ENCODE measurements at regions not wholly inside any gene's neighbourhood (a gene's known extent, or its start where the extent isn't known, plus 50 kb on each side); places are given as distances from the start of the nearest gene placed in this dataset.
"Not testable (repeated sequence)": the region's sequence is repeated elsewhere in the genome, so short reads cannot be mapped to it uniquely, and the experiment has no call there.

DNA sequence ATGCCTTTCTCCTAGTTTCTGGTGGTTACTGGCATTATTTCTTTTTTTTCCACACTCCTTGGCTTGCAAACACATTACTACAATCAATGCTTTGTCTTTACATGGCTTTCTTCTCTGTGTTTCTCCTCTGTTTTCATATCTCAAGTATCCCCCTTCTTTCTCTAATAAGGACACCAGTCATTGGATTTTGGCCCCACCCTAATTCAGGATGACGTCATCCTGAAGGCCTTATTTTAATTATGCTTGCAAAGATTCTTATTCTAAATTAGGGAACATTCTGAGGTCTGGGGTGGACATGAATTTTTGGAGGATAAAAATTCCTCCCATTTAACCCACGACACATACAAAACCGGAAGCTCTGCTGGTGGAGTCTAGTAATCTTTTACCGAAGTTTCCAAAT is 1556.6 kb downstream of the DPP10 start:
- H3K36me3 ChIP-seq = no peaks in the 10 kb centered on the region
- H3K27me3 ChIP-seq = no peaks in the 10 kb centered on the region
- peaks cover 0 to 20% (median 2%) of the 10 kb centered on the region in 3 donors for H3K9me3 ChIP-seq
- H3K4me1 ChIP-seq = no peaks in the 10 kb centered on the region
- WGBS, 2 donors = 78 to 80% methylated on average over 4 of the region's 4 CpGs
- no peak overlapping the region for H3K27ac ChIP-seq
- intact Hi-C loops (cut with DNase I) = no loop called here
- H3K4me3 ChIP-seq = no peak overlapping the region
- no peak for DNase-seq
- TF ChIP-seq, protein P1, sequence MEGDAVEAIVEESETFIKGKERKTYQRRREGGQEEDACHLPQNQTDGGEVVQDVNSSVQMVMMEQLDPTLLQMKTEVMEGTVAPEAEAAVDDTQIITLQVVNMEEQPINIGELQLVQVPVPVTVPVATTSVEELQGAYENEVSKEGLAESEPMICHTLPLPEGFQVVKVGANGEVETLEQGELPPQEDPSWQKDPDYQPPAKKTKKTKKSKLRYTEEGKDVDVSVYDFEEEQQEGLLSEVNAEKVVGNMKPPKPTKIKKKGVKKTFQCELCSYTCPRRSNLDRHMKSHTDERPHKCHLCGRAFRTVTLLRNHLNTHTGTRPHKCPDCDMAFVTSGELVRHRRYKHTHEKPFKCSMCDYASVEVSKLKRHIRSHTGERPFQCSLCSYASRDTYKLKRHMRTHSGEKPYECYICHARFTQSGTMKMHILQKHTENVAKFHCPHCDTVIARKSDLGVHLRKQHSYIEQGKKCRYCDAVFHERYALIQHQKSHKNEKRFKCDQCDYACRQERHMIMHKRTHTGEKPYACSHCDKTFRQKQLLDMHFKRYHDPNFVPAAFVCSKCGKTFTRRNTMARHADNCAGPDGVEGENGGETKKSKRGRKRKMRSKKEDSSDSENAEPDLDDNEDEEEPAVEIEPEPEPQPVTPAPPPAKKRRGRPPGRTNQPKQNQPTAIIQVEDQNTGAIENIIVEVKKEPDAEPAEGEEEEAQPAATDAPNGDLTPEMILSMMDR (IDR thresholded peaks at IDR 0.05) = no peak
- TF ChIP-seq POLR2A (IDR thresholded peaks at IDR 0.05) = no peak

DNA sequence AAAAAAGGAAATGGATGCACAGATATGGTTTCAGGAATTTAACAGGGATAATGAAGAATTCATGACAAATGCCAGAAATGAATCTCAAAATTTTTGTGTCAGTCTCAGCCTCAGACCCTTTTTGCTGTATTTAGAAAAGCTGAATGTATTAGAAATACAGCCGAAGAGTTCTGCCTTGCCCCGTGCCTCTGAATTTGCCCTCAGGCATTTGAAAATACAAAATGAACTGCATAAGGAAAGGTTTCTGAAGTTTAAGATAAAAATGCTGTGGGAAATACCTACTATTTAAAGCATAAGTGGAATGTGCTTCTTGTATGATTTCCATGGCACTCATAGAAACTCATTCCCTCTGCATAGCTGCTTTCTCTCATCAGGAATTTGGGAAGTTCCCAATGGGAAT is 1580.6 kb downstream of the DPP10 start:
- Histone ChIP-seq H3K4me1 (no peaks in the 10 kb centered on the region), H3K27me3 (no peaks in the 10 kb centered on the region), H3K36me3 (no peaks in the 10 kb centered on the region), H3K4me3 (no peak overlapping the region), H3K27ac (no peak overlapping the region), H3K9me3 (peaks cover 0 to 7% (median 0%) of the 10 kb centered on the region in 3 donors)
- intact Hi-C loops (cut with DNase I) = no loop called here
- DNase-seq = no peak
- TF ChIP-seq, protein P1 (IDR thresholded peaks at IDR 0.05) = no peak
- TF ChIP-seq POLR2A (IDR thresholded peaks at IDR 0.05) = no peak
- WGBS, 2 donors = 61 to 84% methylated on average over 2 of the region's 2 CpGs

DNA sequence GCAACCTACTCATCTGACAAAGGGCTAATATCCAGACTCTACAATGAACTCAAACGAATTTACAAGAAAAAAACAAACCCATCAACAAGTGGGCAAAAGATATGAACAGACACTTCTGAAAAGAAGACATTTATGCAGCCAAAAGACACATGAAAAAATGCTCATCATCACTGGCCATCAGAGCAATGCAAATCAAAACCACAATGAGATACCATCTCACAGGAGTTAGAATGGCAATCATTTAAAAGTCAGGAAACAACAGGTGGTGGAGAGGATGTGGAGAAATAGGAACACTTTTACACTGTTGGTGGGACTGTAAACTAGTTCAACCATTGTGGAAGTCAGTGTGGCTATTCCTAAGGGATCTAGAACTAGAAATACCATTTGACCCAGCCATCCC is 1596.3 kb downstream of the DPP10 start:
- intact Hi-C loops (cut with DNase I); DNase-seq; H3K9me3 ChIP-seq; H3K4me1 ChIP-seq; H3K27me3 ChIP-seq; H3K36me3 ChIP-seq; H3K27ac ChIP-seq; H3K4me3 ChIP-seq: not testable (repeated sequence)
- WGBS, 2 donors = 46 to 50% methylated on average over 1 of the region's 1 CpG

DNA sequence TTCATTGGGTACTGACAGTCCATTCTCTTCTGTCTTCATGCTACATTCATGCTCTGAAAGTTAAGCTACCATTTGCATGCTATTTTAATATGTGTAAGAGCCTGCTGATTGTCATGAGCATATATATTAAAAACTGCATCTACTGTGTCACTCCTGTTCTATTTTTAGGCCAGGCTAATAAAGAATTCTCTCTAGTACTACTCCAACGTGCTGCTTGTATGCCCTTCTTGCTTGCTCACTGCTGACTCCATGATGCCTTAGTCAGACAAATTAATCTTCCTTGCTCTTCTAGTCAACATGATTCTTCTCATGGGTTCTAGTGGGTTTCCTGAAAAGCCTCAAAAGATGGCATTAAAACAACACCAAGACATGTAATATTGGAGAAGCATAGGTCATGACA is 1600.1 kb downstream of the DPP10 start:
- TF ChIP-seq POLR2A (IDR thresholded peaks at IDR 0.05) = no peak
- TF ChIP-seq, protein P1 (IDR thresholded peaks at IDR 0.05) = no peak
- intact Hi-C loops (cut with DNase I) = no loop called here
- Histone ChIP-seq H3K27ac (no peak overlapping the region), H3K27me3 (no peaks in the 10 kb centered on the region), H3K4me3 (no peak overlapping the region), H3K9me3 (peaks cover 0 to 5% (median 0%) of the 10 kb centered on the region in 3 donors), H3K4me1 (no peaks in the 10 kb centered on the region), H3K36me3 (no peaks in the 10 kb centered on the region)
- DNase-seq = no peak
- WGBS, 2 donors = 20 to 48% methylated on average over 1 of the region's 1 CpG

DNA sequence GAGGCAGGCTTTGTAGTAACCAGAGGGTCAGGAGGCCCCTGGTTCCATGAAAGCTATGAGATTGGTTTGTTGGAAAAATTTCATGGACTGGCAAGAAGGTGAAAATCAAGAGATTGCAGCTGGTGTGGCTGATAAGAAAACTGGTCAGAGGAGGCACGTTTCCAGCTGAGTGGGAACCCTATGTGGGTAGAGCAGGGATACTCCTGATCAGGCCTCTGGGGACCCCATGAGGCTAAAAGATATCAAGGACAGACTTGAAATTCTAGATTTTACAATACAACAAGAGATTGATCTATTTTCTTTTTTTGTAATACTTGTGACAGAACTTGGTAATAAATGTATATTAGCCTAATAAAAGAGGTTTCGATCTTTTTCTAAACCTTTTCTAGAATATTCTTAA is 1615.1 kb downstream of the DPP10 start:
- no peak for TF ChIP-seq POLR2A (IDR thresholded peaks at IDR 0.05)
- TF ChIP-seq, protein P1 (IDR thresholded peaks at IDR 0.05) = no peak
- 46 to 55% methylated on average over 2 of the region's 2 CpGs for WGBS, 2 donors
- no peaks in the 10 kb centered on the region for H3K4me1 ChIP-seq
- H3K4me3 ChIP-seq = no peak overlapping the region
- no peak for DNase-seq
- H3K27me3 ChIP-seq = no peaks in the 10 kb centered on the region
- H3K27ac ChIP-seq = no peak overlapping the region
- no peaks in the 10 kb centered on the region for H3K9me3 ChIP-seq
- H3K36me3 ChIP-seq = no peaks in the 10 kb centered on the region
- intact Hi-C loops (cut with DNase I) = no loop called here

DNA sequence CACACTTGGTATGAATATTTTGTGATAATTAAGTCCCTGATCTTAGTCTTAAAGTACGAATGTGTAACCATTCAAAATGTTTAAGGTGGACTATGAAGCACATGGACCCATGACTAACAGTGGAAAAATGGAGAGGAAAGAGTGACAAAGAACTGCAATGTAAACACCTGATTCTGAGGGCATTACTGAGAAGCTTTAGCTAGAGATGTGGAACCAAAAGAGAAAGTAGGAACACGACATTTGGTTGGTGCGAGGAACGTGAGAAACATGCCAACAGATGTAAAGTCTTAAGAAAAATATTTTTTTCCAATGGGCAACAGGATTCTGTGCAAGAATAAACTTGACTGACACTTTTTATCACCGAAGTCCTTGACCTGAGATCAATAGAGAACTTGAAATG is 1618.6 kb downstream of the DPP10 start:
- intact Hi-C loops (cut with DNase I) = no loop called here
- TF ChIP-seq, protein P1 (IDR thresholded peaks at IDR 0.05) = no peak
- TF ChIP-seq POLR2A (IDR thresholded peaks at IDR 0.05) = no peak
- DNase-seq = no peak
- H3K4me3 ChIP-seq = no peak overlapping the region
- no peaks in the 10 kb centered on the region for H3K36me3 ChIP-seq
- WGBS, 2 donors = 63 to 64% methylated on average over 5 of the region's 5 CpGs
- H3K27ac ChIP-seq = no peak overlapping the region
- H3K27me3 ChIP-seq = no peaks in the 10 kb centered on the region
- no peaks in the 10 kb centered on the region for H3K9me3 ChIP-seq
- no peaks in the 10 kb centered on the region for H3K4me1 ChIP-seq
